ENCODE measurements at regions not wholly inside any gene's neighbourhood (a gene's known extent, or its start where the extent isn't known, plus 50 kb on each side); places are given as distances from the start of the nearest gene placed in this dataset.

DNA sequence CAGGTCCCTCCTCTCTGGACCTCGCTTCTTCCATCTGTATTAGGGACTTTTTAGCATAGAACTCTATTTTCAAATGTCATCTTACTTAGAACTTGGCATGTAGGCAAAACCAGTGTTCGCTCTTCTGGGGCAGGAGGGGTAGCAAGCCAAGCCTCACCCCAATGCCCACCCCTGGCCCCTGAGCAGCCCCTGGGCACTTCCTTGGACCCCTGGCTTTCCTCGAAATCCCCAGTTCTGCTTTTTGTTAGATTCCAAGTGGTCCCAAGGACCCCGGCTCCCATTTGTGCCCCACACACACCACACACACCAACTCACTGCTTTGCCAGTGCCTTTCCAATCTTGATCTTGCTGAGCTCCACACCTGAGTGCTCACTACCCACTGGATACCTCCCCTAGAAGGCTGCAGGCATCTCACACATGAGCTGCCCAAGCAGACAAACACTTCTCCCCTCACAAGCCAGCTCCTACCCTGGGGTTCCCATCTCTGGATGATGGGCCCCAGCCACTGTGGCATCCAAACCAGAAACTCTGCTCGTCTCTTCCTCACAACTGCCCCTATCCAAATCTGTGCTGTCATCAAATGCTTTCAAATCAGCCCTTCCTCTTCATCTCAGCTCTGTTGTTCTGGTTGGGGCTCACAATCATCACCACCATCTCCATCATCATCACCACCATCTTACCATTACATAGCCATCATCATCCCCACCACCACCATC is 167.9 kb upstream of the ZMIZ1 start:
- TF ChIP-seq POLR2A (IDR thresholded peaks at IDR 0.05) (no peak), CTCF (IDR thresholded peaks at IDR 0.05 in 4 of 5, conservative IDR thresholded peaks at IDR 0.05 in 1 of 5) (no peak)

Data from gastrocnemius medialis (tissue), 4 donors.